Activated CD4-positive, alpha-beta T cell treated with anti-CD3 and anti-CD28 coated beads, Interleukin-2, Interleukin-6, amounts not matched to agents 100 ng/mL and 50 ng/mL, durations not matched to agents 16 hours and 8 hours (primary cell): ENCODE measurements at regions not wholly inside any gene's neighbourhood (a gene's known extent, or its start where the extent isn't known, plus 50 kb on each side); places are given as distances from the start of the nearest gene placed in this dataset.

ENCODE experiments used
- DNase-seq: peaks from one replicate; pipeline ENCODE4 v3.0.0-alpha.2; 2020

DNA sequence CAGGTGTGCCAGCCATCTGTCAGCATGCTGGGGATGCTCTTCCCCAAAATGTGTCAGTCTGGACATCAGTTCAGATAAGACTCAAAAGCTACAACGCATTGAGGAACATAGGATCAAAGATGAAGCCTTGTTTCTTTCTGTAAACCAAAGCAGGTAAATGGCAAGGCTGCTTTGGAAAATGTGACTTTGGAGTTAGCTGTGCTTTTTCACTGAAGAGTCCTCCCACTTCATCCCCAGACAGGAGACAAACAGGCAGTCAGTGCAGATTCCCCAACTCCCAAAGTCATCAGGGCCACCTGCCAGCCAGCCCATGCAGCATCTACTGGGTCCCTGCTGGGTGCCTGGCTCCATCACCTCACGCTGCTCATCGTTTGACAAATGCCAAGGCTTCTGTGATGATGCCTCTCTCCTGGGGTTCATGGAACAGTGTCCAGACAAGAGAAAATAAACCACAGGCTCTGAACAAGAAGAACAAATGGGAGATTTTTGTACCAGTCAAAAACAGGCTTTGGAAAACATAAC lies 205.0 kb upstream of the BTBD3 start:
- DNase-seq, result no peak

DNA sequence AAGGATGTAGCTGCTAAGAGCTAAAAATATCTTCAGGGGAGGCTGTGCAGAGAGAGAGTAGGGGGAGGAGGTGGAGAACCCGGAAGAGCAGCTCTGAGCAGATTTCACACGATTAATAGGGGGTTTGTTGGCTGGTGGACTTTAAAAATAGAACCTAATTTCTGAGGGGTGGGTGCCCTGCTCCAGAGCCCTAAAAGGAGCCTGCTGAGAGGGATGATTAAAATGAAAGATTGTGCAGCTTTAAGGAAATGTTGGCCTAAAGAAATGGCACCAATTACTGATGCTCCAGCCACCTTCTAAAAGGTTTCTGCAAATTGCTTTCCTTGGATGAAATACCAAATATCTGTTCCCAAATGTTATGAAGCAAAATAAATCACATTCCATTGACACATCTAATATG lies 202.8 kb upstream of the BTBD3 start:
- no peak for DNase-seq

DNA sequence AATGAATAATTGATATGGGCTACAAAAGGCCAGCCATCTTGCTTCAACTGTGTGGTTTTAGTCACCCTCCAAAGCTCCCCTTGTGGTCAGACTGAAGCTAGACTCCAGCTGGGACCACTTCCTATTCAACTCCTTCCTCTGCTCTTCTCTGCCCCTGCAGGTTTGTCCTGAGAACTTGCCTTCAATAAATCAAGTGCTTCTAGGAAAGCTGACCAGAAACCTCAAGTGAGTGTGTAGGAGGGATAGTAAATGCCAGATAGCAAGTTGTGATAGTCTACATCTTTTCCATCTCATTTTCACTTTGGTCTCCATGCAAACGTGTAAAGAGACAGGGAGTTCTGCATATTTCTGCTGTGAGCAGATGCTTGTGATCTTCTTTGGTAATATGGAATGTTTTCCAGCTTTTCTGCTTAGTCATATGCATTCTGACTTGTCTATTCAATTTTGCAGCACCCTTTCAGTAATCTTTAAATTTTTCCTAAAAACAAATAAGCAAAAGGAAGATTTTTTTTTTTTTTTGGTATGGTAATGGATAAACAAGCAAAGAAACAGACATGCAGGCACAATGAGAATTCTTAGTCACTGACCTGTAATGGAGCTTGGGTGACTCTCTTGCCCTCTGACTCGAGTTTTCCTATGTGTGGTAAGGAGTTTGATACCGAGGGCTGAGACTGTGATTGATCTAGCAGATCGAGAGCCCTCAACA lies 201.3 kb upstream of the BTBD3 start:
- DNase-seq, result no peak

DNA sequence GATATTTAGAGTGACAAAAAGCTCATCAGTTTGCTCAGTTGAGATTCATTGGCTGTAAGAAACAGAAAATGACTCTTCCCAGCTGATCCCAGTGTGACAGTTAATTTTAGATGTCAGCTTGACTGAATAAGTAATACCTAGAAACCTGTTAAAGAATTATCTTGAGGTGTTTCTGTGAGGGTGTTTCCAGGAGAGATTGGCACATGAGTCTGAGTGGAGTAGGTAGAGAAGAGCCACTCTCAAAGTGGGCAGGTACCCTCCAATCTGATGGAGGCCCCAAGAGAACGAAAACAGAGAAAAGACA lies 200.8 kb upstream of the BTBD3 start:
- DNase-seq, result no peak

DNA sequence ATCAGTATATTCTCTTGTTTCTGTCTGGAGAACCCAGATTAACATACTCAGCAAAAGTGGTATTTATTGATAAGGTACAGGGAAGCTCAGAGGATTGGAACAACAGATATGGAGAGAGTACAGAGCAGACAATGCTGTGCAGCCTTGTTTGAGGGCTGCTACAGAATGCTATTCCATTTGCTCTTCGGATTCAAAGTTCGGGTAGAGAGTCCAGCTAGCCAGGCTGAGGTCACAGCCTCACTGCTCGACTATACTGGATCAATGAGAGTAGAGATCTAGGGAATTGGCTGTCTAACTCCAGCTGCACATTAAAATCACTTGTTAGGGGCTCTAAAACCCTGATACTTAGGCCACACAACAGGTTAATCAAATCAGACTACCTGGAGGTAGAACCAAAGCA lies 200.1 kb upstream of the BTBD3 start:
- DNase-seq, result no peak

DNA sequence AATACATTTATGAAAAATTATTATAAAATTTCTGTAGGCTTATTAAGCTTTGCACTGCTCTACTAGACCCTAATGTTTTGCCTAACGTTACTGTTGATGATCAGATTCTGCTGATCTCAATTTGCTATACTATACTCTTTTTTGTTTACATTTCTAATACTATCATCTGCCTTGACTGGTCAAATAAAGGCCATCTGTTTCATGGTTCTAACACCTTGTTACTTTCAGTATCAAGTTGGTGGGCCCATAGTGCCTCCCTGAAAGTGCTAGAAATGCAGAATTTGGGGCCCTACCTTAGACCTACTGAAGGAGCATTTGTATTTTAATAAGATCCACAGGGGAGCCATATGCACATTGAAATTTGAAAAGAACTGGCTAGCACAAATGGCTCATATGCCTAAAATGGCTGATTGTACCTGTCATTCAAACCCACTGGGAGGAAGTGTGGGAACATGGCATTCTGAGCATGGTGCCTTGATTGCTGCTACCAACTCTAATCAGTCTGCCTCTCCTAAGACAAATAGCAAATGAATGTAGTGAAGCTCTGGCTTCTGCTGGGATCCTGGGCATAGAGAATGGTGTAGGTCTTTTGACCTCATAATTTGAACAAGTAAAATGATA lies 199.1 kb upstream of the BTBD3 start:
- DNase-seq, result no peak

DNA sequence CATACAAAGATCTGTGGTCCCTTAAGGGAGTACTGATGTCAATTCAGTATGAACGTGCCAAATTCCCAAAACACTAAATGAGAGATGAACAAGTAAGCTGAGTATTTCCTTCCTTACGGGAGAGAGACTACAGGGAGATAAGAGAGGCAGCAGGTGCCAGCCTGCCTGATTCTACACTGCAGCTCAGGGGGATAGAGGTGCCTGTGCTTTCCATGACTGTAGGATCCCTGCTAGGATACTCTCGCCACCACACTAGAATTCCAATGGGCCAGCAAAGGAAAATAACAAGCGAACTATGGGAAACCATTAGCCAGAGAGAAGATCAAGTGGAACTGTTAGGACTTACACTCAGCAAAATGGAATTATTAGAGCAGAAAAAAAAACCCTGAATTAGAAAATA lies 198.5 kb upstream of the BTBD3 start:
- no peak for DNase-seq

DNA sequence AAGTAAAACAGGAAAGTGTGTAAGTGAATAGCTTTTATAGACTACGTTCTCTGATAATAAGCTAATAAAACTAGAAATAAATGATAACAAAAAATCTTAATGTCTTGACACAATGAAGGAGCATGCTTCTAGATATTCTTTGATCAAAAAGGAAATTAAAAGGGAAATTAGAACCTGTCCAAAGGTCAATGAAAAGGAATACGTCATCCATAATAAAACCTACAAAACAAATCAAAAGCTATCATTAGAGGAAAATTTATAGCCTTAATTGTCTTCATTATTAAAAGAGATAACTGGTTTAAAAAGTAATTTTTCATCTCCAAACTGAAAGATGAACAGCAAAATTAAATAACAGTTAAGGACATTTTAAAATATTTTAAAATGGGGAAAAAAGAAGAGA lies 196.3 kb upstream of the BTBD3 start:
- no peak for DNase-seq

DNA sequence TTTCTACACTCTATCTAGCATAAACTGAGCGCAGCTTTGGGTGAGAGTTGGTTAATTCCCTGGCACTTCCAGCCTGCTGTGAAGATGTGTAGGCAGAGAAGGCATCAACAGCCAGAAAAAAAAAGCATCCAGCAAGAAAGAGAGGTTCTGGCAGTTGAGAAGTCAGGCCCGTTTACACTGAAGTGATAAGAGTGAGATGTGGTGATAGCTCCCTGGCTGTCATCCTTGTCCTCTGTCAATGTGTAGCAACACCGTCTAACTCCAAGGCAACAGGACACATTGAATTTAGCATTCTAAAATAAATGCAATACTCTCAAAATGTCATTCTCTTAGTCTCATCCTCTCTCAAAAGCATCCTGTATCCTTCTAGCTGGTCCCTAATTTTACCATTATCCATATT lies 193.6 kb upstream of the BTBD3 start:
- no peak for DNase-seq

DNA sequence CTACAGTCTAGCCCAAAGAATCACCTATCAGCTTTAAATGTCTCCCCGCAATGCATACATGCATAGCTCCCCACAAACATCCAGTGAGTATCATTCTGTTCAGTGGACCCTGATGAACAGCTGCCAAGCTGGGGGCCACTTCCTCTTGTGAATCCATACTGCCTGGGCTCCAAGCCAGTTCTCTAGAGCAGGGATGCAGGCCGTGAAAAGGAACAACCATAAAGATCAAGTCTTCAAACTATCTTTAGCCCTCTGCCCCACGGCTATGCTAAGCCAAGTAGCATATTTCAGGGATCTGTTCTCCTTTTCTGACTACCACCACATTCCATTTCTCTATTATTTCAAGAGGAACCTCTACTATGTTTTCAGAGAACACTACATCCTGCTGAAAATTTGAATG lies 191.7 kb upstream of the BTBD3 start:
- no peak for DNase-seq

DNA sequence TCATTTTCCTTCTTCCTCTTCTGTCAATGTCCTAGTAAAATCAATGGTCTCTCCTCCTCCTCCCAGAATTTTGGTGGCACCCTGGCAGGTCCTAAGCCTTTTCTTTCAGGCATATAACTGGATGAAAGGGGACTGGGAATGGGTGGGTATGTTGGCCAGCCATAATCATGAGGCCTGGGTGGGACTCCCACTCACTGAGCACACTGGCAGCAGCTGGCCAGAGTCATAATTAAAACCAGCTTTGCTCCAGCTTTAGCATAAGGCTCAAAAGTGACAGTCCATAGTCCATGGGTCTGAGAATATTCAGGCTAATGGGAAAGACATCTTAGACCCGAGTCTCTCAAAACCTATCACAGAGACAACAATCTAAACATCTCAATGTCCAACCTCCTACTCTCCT lies 190.0 kb upstream of the BTBD3 start:
- DNase-seq, result no peak

DNA sequence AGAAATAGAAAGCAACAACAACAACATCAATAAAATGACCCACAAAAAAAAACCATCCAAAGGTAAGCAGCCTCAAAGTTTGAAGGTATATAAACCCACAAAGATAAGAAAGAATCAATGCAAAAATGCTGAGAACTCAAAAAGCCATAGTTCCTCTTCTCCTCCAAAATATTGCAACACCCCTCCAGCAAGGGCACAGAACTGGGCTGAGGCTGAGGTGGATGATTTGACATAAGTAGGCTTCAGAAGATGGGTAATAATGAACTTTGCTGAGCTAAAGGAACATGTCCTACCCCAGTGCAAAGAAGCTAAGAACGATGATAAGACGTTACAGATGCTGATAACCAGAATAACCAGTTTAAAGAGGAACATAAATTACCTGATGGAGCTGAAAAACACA lies 188.8 kb upstream of the BTBD3 start:
- DNase-seq, result no peak

DNA sequence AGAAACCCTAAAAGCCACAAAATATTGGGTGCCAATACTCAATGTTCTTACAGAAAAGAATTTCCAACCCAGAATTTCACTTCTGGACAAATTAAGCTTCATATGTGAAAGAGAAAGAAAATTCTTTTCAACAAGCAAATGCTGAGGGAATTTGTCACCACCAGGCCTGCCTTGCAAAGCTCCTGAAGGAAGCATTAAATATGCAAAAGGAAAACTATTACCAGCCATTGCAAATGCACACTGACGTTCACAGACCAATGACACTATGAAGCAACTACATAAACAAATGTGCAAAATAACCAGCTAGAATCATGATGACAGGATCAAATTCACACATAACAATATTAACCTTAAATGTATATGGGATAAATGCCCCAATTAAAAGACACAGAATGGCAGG lies 187.9 kb upstream of the BTBD3 start:
- DNase-seq, result no peak

DNA sequence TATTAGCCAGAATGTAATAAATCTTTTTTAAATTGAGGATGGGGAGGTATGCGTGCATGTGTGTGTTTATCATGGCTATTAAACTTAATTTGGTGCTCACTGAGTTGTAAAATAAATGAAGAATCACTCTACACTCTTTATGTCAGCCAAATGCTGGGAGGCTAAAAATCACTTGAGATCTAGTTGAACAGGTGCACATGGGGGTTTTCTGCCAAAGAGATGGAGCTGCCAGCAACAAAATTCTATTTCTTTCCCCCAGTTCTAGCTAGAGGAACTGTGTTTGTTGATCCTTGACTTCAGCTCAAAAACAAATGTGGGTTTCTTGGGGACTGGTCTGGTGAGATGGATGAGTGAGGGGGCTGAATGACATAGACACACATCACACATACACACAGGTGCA lies 183.3 kb upstream of the BTBD3 start:
- no peak for DNase-seq

DNA sequence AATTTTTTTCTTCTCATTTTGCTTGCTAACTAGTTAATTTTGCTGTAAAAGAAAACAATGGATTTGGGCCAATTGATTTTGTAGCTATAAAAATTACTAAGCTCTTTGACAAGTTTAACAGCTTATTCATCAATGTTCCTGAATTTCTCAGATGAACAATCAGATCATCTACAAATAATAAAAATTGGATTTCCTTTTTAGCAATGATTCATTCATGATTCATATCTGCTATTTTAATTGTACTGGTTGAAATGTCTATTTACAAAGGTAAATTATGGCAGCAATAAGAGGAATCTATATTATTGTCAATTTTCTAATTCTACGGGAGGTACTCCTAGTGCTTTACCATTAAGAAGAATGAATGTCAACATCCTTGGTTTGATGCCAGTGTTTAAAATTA lies 178.8 kb upstream of the BTBD3 start:
- DNase-seq, result no peak

DNA sequence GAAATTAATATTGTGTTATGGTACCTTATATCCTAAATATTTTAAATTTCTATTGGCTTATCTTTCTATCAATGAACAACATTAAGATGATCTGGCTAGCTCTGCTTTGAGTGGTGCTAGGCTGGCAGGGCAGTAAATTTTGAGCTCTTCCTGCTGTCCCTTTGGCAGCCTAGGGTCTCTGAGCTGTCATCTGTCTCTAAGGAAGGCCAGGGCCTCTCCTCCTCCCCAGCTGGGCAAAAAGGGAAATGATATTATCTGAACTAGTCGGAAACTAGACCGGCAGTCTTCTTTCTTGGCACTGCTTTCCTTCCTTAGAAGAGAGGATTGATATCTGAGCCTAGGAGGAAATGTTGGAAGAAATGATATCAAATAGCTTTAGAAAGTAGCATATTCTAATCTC lies 176.7 kb upstream of the BTBD3 start:
- DNase-seq, result no peak

DNA sequence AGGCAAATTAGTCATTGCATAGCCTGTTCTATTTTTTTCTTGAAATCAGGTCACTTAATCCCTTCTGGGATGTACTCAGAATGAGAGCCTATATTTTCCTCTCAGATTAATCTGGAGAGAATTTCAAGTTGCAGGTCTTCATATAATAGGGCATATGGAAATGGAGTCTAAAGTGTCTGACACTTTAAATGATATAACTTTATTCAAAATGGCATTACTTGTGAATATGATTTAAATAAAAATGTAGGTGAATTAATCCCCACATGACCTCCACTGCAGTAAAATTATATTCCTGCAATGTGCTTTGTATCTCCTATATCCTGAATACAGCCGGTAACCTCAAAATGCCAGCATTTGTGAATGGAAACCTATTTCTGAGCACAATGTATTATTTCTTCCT lies 172.5 kb upstream of the BTBD3 start:
- DNase-seq, result no peak

DNA sequence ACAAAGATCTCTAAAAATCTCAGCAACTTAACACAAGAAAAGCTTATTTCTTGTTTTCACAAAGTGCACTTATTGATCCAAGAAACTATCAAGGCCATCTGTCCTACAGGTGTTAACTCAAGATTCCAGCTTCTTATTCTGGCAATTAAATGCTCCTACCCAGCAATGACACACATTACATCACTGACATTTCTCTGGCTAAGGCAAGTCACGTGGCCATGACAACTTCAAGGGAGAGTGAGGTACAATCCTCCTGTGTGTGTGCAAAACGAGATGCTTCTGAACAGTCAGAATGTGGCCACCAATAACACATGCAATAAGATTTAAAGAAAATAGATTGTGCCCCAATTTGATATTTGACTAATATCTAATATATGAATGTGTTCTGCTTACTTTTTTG lies 169.3 kb upstream of the BTBD3 start:
- DNase-seq, result no peak

DNA sequence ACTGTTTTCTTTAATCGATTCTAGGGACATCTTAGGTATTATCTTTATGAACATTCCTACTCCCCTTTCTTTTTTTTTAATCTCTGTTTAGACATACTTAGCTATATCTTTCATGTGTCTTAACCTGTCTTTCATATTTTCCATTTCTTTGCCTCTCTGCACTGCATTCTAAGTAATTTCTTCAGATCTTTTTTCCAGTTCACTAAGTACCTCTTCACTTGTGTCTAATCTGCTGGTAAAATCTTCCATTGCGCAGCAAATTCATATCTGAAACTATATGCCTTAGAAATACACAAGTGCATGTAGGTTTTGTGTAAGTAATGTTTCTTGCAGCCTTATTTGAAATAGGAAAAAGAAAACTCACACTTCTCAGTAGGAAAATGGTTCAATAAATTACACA lies 165.4 kb upstream of the BTBD3 start:
- DNase-seq, result no peak

DNA sequence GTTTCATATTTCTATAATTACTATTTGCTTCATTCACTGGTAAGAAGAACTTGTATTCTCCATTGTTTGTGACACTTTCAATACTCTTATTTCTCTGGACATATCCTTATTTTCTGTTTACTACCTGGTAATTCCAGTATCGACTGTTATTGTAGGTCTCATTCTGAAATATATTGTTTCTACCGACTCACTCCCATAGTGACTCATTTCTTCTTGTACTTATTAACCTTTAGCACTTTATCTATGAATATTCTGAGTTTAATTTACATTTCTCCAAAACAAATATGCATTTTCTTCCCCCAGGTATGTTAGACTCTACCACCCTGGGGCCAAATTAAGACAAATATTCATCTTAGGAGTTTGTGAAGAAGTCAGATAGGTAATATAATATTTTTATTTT lies 164.5 kb upstream of the BTBD3 start:
- no peak for DNase-seq

DNA sequence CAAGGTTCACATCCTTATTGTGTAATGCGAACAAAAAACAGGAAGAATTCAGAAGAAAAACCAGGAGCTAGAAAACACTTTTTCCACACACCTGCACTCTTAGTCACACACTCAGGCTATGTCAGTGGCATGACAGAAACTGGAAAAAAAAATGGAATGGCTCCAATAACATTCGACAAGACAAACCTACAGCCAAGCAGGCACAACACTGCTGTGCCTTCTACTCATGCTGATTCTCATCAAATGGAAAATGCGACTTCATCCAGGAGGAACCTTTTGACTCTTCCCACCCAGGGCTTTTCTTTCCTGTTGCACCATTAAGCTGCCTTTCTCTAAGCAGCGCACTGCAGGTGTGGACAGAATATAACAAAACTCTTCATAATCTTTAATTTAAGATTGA lies 163.2 kb upstream of the BTBD3 start:
- DNase-seq, result no peak

DNA sequence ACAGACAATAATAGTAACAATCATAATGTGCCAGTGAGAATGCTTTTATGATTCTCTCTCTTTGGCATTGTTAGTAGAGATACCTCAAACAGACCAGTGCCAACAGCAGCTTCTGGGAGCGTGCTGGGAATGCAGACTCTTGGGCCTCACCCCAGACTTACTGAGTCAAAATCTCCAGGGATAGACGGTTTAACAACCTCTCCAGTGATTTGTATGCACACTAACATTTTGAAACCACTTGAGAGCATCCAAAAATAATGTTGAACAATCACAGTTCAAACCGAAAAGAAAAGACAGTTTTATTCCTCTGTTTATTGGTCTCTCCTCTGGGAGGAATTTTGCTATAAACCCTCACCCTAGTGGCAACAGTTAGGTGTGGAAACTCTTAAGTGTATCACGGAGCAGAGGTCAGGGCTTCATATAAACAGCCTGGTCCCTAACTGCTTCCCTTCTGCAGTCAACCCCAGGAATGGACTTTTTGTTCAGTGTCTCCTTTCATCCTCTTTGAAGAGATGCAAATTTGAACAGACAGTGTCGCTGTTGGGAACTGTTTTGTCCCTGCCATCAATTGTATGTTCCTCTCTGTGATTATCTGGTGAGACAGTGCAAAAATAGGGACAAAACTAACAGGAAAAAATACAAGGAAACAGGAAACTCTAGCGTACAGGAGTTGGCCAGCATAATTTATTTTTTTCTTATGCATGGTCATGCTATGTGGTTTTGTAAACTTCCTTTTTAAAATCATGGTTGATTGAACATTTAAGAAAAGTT lies 162.4 kb upstream of the BTBD3 start:
- DNase-seq, result no peak

DNA sequence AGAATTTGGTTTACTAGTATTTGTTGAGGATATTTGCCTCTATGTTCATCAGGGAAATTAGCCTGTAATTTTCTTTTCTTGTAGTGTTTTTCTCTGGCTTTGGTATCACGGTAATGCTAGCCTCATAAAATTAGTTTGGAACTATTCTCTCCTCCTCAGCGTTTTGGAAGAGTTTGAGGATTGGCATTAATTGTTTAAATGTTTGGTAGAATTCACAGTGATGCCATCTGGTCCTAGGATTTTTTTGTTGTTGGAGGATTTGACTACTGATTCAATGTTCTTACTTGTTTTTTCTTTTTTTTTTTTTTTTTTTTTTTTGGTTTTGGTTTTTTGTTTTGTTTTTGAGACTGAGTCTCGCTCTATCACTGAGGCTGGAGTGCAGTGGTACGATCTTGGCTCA lies 156.2 kb upstream of the BTBD3 start:
- DNase-seq, result no peak

DNA sequence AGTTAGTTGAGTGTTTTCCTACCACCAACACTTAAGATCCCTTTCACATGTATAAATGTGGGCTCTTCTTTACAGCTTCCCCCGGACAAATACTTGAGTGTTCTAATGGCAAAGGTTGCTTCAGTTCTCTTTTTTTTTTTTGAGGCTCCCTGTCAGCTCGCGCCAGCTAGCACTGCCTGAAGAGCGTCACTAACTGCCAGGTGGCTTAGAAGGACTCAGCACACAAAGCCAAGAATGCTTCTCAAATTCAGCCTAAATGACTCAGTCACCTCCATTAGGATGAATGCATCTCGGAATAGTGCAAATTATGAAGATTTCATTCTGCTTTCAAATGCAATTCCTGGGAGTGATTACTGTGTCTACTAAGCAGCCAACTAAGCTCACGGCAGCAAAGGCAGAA lies 150.7 kb upstream of the BTBD3 start:
- DNase-seq, result no peak

DNA sequence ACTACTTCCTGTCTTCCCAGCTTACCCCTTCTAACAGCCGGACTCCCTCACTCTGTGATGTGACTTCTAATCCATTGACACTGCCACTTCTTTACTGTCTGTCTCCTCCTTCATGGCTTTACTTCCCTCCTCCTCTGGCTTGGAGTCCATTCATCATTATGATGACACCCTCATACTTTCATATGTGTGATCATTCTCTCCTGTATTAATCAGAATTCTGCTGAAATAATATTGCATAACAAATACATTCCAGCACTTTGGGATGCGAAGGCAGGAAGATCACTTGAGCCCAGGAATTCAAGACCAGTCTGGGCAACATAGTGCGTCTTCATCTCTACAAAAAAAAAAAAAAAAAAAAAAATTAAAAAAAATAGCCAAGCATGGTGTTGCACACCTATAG lies 147.9 kb upstream of the BTBD3 start:
- no peak for DNase-seq
